ENCODE measurements at regions not wholly inside any gene's neighbourhood (a gene's known extent, or its start where the extent isn't known, plus 50 kb on each side); places are given as distances from the start of the nearest gene placed in this dataset.

- DNase-seq (peak; percentile 6), ATAC-seq (ENCODE audit: insufficient read depth, low read depth) (no peak)
- Histone ChIP-seq H3K4me2 (ENCODE audit: insufficient read depth, low read length) (no peak overlapping the region), H3K4me3 (ENCODE audit: low read depth in 1 of 2, low read length in 2 of 2) (no peak overlapping the region), H3K27me3 (ENCODE audit: insufficient read depth, low read length, poor library complexity) (no peaks in the 10 kb centered on the region), H3K27ac (ENCODE audit: low read length) (0 out of 2 replicates have a peak overlapping the region, but pooled peaks have one; percentile 29), H3K9ac (ENCODE audit: low read depth, low read length) (no peak overlapping the region), H3K9me3 (ENCODE audit: insufficient read depth, low read length, severe bottlenecking) (no peaks in the 10 kb centered on the region), H3K36me3 (ENCODE audit: insufficient read depth, low read length) (no peaks in the 10 kb centered on the region), H4K20me1 (ENCODE audit: insufficient read depth, low read length) (no peaks in the 10 kb centered on the region), H3K4me1 (ENCODE audit: insufficient read depth, low read length) (peaks cover 23% of the 10 kb centered on the region), H2AFZ (ENCODE audit: low read depth, low read length) (no peak overlapping the region), H3K79me2 (ENCODE audit: insufficient read depth, low read length) (no peaks in the 10 kb centered on the region)
- TF ChIP-seq CTCF (IDR thresholded peaks at IDR 0.05; ENCODE audit: borderline replicate concordance, extremely low read depth, low read length, poor library complexity, severe bottlenecking) = no peak
- no peak for TF ChIP-seq EZH2 (IDR thresholded peaks at IDR 0.05; ENCODE audit: borderline replicate concordance, low read depth, low read length, severe bottlenecking)
These were observed 212.6 kb upstream of the GSE1 start for GRCh38 chr16:85400305-85401205.

DNA sequence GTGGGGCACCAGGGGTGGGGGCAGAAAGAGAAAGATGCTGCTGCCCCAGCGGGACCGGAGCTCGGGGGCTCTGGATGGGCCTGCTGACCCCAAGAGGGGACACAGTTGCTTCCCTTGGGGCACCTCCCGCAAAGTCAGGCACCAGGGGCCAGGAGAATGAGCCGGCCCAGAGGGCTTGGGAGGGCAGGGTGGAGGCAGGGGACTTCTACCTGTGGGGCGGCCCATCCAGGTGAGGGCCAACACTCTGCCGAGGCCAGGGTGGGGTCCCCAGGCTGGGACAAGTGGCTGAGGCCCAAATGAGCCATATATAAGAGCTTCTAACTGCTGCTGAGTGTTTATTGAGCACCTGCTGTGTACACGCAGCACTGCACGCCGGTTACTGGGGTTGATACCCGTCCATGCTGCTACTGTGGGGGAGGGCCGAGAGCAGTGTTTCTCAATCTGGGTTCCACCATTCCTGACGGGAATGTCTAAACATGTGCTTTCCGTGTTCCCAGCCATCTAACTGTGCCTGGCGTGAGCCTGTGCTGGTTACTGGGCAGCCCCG, 211.7 kb upstream of the GSE1 start:
- Histone ChIP-seq H3K79me2 (ENCODE audit: insufficient read depth, low read length) (no peaks in the 10 kb centered on the region), H3K27ac (ENCODE audit: low read length) (no peak overlapping the region), H3K9me3 (ENCODE audit: insufficient read depth, low read length, severe bottlenecking) (no peaks in the 10 kb centered on the region), H3K27me3 (ENCODE audit: insufficient read depth, low read length, poor library complexity) (no peaks in the 10 kb centered on the region), H3K9ac (ENCODE audit: low read depth, low read length) (no peak overlapping the region), H3K36me3 (ENCODE audit: insufficient read depth, low read length) (no peaks in the 10 kb centered on the region), H2AFZ (ENCODE audit: low read depth, low read length) (no peak overlapping the region), H3K4me2 (ENCODE audit: insufficient read depth, low read length) (no peak overlapping the region), H3K4me1 (ENCODE audit: insufficient read depth, low read length) (peaks cover 17% of the 10 kb centered on the region), H3K4me3 (ENCODE audit: low read depth in 1 of 2, low read length in 2 of 2) (no peak overlapping the region), H4K20me1 (ENCODE audit: insufficient read depth, low read length) (no peaks in the 10 kb centered on the region)
- ATAC-seq (ENCODE audit: insufficient read depth, low read depth) (no peak), DNase-seq (peak; percentile 3)
- no peak for TF ChIP-seq CTCF (IDR thresholded peaks at IDR 0.05; ENCODE audit: borderline replicate concordance, extremely low read depth, low read length, poor library complexity, severe bottlenecking)

- no peak overlapping the region for H3K9ac ChIP-seq (ENCODE audit: low read depth, low read length)
- peak overlapping the region; percentile 65; the same call in 1 of the 2 replicates for H3K27ac ChIP-seq (ENCODE audit: low read length)
These were observed 211.0 kb upstream of the GSE1 start for GRCh38 chr16:85401917-85402766.

More at GRCh38 chr16:85401917-85402766, 211.0 kb upstream of the GSE1 start:
- Histone ChIP-seq H3K4me2 (ENCODE audit: insufficient read depth, low read length) (no peak overlapping the region), H3K4me3 (ENCODE audit: low read depth in 1 of 2, low read length in 2 of 2) (no peak overlapping the region), H3K9me3 (ENCODE audit: insufficient read depth, low read length, severe bottlenecking) (no peaks in the 10 kb centered on the region), H3K27me3 (ENCODE audit: insufficient read depth, low read length, poor library complexity) (no peaks in the 10 kb centered on the region), H2AFZ (ENCODE audit: low read depth, low read length) (no peak overlapping the region), H3K79me2 (ENCODE audit: insufficient read depth, low read length) (no peaks in the 10 kb centered on the region), H4K20me1 (ENCODE audit: insufficient read depth, low read length) (no peaks in the 10 kb centered on the region), H3K4me1 (ENCODE audit: insufficient read depth, low read length) (peaks cover 14% of the 10 kb centered on the region), H3K36me3 (ENCODE audit: insufficient read depth, low read length) (no peaks in the 10 kb centered on the region)
- ATAC-seq (ENCODE audit: insufficient read depth, low read depth) = no peak
- no peak for DNase-seq
- TF ChIP-seq EZH2 (IDR thresholded peaks at IDR 0.05; ENCODE audit: borderline replicate concordance, low read depth, low read length, severe bottlenecking) (no peak), CTCF (IDR thresholded peaks at IDR 0.05; ENCODE audit: borderline replicate concordance, extremely low read depth, low read length, poor library complexity, severe bottlenecking) (no peak)
